ENCODE measurements at regions not wholly inside any gene's neighbourhood (a gene's known extent, or its start where the extent isn't known, plus 50 kb on each side); places are given as distances from the start of the nearest gene placed in this dataset.

DNA sequence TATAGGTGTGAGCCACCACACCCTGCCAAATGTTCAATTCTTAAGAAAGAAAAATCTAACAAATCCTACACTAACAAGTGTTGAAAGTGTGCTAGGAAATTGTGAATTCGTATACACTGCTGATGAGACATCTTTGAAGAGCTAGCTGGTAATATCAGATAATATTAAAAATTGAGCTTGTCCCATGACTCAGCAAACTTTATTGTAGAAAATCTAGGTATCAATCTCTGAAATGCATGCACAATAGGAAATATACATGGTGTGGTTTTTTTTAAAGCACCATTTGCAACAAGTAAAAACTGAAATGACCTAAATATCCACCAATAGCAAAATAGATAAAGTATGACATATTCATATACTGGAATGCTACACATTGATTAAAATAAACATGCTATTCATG, 110.1 kb upstream of the NXT1 start:
- H3K4me1 Mint-ChIP-seq (ENCODE audit: low read depth, unreplicated experiment): no peaks in the 10 kb centered on the region
- no peak overlapping the region for H3K27ac Mint-ChIP-seq (ENCODE audit: unreplicated experiment)
- H3K4me3 Mint-ChIP-seq (ENCODE audit: unreplicated experiment): no peak overlapping the region
- no peak for DNase-seq
- H3K36me3 Mint-ChIP-seq (ENCODE audit: unreplicated experiment): no peaks in the 10 kb centered on the region
- H3K9me3 Mint-ChIP-seq (ENCODE audit: unreplicated experiment): peaks cover 9% of the 10 kb centered on the region
- TF ChIP-seq, protein P1, sequence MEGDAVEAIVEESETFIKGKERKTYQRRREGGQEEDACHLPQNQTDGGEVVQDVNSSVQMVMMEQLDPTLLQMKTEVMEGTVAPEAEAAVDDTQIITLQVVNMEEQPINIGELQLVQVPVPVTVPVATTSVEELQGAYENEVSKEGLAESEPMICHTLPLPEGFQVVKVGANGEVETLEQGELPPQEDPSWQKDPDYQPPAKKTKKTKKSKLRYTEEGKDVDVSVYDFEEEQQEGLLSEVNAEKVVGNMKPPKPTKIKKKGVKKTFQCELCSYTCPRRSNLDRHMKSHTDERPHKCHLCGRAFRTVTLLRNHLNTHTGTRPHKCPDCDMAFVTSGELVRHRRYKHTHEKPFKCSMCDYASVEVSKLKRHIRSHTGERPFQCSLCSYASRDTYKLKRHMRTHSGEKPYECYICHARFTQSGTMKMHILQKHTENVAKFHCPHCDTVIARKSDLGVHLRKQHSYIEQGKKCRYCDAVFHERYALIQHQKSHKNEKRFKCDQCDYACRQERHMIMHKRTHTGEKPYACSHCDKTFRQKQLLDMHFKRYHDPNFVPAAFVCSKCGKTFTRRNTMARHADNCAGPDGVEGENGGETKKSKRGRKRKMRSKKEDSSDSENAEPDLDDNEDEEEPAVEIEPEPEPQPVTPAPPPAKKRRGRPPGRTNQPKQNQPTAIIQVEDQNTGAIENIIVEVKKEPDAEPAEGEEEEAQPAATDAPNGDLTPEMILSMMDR (IDR thresholded peaks at IDR 0.05; ENCODE audit: partially characterized antibody, unreplicated experiment): no peak
- no peaks in the 10 kb centered on the region for H3K27me3 Mint-ChIP-seq (ENCODE audit: unreplicated experiment)

DNA sequence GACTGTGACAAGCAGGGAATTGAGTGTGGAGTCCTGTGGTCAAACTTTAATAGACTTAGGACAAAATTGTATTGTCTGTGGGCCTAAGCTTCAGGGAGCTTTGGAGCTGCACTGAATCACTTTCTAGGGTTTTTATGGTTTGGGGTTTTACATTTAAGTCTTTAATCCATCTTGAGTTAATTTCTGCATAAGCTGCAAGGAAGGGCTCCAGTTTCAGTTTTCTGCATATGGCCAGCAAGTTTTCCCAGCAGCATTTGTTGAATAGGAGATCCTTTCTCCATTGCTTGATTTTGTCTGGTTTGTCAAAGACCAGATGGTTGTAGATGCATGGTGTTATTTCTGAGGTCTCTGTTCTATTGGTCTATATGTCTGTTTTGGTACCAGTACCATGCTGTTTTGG, 113.4 kb upstream of the NXT1 start:
- TF ChIP-seq, protein P1 (IDR thresholded peaks at IDR 0.05; ENCODE audit: partially characterized antibody, unreplicated experiment): no peak
- H3K4me3 Mint-ChIP-seq (ENCODE audit: unreplicated experiment): no peak overlapping the region
- no peak for DNase-seq
- H3K27me3 Mint-ChIP-seq (ENCODE audit: unreplicated experiment): no peaks in the 10 kb centered on the region
- no peak overlapping the region for H3K27ac Mint-ChIP-seq (ENCODE audit: unreplicated experiment)
- no peaks in the 10 kb centered on the region for H3K36me3 Mint-ChIP-seq (ENCODE audit: unreplicated experiment)
- H3K4me1 Mint-ChIP-seq (ENCODE audit: low read depth, unreplicated experiment): no peaks in the 10 kb centered on the region
- peaks cover 7% of the 10 kb centered on the region for H3K9me3 Mint-ChIP-seq (ENCODE audit: unreplicated experiment)

DNA sequence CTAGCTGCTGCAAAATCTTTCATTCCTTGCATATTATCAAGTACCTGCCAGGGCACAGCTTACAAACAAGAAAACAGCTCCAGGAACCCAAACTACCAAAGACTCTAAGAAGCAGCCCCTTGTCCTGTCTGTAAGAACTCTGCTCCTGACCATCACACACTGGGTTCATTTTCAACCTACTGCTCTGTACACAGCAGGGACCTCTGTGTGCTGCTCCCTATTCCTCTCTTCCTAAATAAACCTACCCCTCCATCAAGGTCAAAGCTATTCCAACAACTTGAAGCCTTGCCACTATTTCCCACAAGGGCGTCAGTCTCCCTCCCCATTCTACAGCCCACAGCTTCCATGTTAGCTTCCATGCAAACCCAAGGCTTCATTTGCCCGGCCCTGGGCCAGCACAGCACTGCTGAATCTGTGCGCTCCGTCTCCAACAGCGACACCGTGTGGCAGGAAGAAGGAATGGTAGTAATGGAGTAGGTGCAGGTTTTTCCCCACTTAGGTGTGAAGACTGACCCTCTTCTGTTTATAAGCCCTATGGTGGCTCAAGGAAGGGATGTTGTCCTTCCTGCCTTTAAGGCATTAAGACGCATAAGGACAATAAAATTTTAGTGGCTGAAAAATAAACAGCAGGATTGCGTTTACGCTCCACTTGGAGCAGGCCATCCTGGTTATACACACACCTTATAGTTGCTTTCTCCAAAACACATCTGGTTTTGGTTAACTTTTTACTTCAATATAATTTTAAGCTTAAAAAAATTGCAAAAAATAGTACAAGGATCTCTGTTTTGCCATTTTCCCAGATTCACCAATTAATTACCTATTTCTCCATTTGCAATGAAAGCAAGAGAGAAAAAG, 115.2 kb upstream of the NXT1 start:
- Mint-ChIP-seq H3K4me3 (ENCODE audit: unreplicated experiment) (no peak overlapping the region), H3K9me3 (ENCODE audit: unreplicated experiment) (peaks cover 7% of the 10 kb centered on the region), H3K36me3 (ENCODE audit: unreplicated experiment) (no peaks in the 10 kb centered on the region), H3K27ac (ENCODE audit: unreplicated experiment) (no peak overlapping the region), H3K27me3 (ENCODE audit: unreplicated experiment) (peaks cover 2% of the 10 kb centered on the region), H3K4me1 (ENCODE audit: low read depth, unreplicated experiment) (no peaks in the 10 kb centered on the region)
- TF ChIP-seq, protein P1 (IDR thresholded peaks at IDR 0.05; ENCODE audit: partially characterized antibody, unreplicated experiment): peak; percentile 97
- peak; percentile 81 for DNase-seq

DNA sequence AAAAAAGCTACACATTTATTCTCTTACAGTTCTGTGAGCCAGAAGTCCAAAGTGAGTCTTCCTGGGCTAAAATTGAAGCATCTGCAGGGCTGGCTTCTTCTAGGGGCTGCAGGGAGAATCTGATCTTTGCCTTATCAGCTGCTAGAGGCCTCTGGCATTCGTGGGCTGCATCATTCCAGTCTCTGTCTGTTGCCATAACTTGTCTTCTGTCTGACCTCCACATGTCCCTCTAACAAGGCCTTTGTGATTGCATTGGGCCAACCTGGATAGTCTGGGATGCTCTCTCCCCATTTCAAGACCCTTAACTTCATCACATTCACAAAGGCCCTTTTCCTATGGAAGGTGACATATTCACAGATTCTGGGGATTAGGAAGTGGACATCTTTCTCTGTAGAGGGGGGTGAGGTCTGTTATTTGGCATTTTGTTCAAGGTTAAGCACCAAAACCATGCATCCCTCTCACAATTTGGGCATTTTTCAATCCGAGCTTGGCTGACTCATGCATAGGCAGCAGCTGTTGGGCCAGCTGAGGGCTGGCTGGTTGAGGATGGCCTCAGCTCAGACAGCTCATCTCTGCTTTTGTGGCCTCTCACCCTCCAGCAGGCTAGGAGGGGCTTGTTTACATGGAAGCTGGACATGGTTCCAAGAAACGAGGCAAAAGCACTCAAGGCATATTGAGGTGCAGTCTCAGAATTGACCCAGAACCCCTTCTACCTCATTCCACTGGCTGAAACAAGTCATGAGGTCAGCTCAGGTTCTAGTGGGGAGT, 116.1 kb upstream of the NXT1 start:
- H3K27ac Mint-ChIP-seq (ENCODE audit: unreplicated experiment): no peak overlapping the region
- no peak overlapping the region for H3K4me3 Mint-ChIP-seq (ENCODE audit: unreplicated experiment)
- peaks cover 4% of the 10 kb centered on the region for H3K27me3 Mint-ChIP-seq (ENCODE audit: unreplicated experiment)
- DNase-seq: no peak
- TF ChIP-seq, protein P1 (IDR thresholded peaks at IDR 0.05; ENCODE audit: partially characterized antibody, unreplicated experiment): no peak
- peaks cover 9% of the 10 kb centered on the region for H3K9me3 Mint-ChIP-seq (ENCODE audit: unreplicated experiment)
- no peaks in the 10 kb centered on the region for H3K4me1 Mint-ChIP-seq (ENCODE audit: low read depth, unreplicated experiment)
- no peaks in the 10 kb centered on the region for H3K36me3 Mint-ChIP-seq (ENCODE audit: unreplicated experiment)

DNA sequence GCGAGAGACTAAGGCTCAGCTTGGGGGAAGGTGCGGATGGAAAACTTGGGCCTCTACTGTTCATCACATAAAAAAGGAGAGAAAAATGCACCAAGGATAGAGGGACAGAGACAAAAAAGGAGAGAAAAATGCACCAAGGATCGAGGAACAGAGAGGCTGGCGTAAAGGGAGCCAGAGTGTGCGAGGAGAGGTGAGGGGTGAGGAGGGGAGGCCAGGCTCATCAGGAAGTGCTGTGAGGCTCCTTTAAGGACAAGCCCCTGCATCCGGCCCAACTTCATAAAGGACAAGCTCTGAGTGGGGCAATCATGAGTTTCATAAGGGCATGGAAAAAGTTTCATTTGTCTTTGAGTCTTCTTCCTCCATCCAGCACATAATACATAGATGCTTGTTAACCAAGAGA, 117.2 kb upstream of the NXT1 start:
- TF ChIP-seq, protein P1 (IDR thresholded peaks at IDR 0.05; ENCODE audit: partially characterized antibody, unreplicated experiment): no peak
- Mint-ChIP-seq H3K27ac (ENCODE audit: unreplicated experiment) (no peak overlapping the region), H3K4me3 (ENCODE audit: unreplicated experiment) (no peak overlapping the region), H3K9me3 (ENCODE audit: unreplicated experiment) (peaks cover 8% of the 10 kb centered on the region), H3K27me3 (ENCODE audit: unreplicated experiment) (peaks cover 4% of the 10 kb centered on the region), H3K36me3 (ENCODE audit: unreplicated experiment) (no peaks in the 10 kb centered on the region), H3K4me1 (ENCODE audit: low read depth, unreplicated experiment) (no peaks in the 10 kb centered on the region)
- no peak for DNase-seq

All from glutamatergic neuron (in vitro differentiated cells).